ENCODE measurements at regions not wholly inside any gene's neighbourhood (a gene's known extent, or its start where the extent isn't known, plus 50 kb on each side); places are given as distances from the start of the nearest gene placed in this dataset.

DNA sequence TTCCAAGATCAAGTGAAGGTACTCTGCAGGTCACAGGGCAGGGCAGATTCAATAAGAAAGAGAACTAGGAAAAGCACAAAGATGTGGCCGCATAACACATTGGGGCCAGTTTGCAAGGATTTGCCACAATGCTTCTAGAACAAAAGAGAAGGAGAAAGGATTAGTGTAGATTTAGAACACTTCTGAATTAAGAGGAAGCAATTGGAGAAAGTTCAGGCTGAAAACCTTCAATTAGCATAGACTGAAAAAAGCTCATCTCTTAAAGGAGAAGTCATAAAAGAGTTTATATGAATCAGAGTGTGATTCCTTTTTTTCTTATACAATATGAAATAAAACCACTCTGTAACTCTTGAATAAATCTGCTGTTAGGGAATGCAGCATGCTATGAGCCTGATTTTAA, 215.6 kb upstream of the FAT1 start:
- no peaks in the 10 kb centered on the region for H3K27me3 ChIP-seq
- no peak overlapping the region for H3K4me3 ChIP-seq
- no peak for DNase-seq (ENCODE audit: low read depth in 1 of 2, low spot score in 1 of 2)
- H3K4me1 ChIP-seq (ENCODE audit: low read depth), result peaks cover 7% of the 10 kb centered on the region
- H3K9me3 ChIP-seq (ENCODE audit: low read depth), result no peaks in the 10 kb centered on the region
- TF ChIP-seq, protein P1, sequence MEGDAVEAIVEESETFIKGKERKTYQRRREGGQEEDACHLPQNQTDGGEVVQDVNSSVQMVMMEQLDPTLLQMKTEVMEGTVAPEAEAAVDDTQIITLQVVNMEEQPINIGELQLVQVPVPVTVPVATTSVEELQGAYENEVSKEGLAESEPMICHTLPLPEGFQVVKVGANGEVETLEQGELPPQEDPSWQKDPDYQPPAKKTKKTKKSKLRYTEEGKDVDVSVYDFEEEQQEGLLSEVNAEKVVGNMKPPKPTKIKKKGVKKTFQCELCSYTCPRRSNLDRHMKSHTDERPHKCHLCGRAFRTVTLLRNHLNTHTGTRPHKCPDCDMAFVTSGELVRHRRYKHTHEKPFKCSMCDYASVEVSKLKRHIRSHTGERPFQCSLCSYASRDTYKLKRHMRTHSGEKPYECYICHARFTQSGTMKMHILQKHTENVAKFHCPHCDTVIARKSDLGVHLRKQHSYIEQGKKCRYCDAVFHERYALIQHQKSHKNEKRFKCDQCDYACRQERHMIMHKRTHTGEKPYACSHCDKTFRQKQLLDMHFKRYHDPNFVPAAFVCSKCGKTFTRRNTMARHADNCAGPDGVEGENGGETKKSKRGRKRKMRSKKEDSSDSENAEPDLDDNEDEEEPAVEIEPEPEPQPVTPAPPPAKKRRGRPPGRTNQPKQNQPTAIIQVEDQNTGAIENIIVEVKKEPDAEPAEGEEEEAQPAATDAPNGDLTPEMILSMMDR (IDR thresholded peaks at IDR 0.05; ENCODE audit: low read depth, low read length), result no peak
- no peak overlapping the region for H3K27ac ChIP-seq
- no peaks in the 10 kb centered on the region for H3K36me3 ChIP-seq

DNA sequence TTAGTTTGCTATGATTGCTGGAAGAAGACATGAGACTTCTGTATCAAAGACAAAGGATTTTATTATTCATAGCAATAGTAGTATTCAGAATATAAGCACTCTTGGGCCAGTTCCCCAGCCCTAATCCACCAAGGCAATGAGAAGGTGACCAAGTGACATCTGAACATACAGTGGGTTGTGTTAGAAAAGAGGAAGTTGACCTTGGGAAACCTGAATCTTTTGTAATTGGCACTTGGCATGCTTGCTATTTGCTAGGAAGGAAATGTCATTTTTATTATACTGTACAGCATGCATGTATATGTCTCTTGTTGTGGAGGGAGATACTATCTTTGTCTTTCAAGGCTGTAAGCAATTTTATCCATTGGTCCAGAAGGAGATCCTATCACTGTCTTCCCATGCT, 216.1 kb upstream of the FAT1 start:
- Histone ChIP-seq H3K4me3 (no peak overlapping the region), H3K36me3 (no peaks in the 10 kb centered on the region), H3K27me3 (no peaks in the 10 kb centered on the region), H3K9me3 (ENCODE audit: low read depth) (no peaks in the 10 kb centered on the region), H3K27ac (no peak overlapping the region), H3K4me1 (ENCODE audit: low read depth) (peaks cover 7% of the 10 kb centered on the region)
- TF ChIP-seq, protein P1 (IDR thresholded peaks at IDR 0.05; ENCODE audit: low read depth, low read length), result no peak
- DNase-seq (ENCODE audit: low read depth in 1 of 2, low spot score in 1 of 2), result no peak

DNA sequence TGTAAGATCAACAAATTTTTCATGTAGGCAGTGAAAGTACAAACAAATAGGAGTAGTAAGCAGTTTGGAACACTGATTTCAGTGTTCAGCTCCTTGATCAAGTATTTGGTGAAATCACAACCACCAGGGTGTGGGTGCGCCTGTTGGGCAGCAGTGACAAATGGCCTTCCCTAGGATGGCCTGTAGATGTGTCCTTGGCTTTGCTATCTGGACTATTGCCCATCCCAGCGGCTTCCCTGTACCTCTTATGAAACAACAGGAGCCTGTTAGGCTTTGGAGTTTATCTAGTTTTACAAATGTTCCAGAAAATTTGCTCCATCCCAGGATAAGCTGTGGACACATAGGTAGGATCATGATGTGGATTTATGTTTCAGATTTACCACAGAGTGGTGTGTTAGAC, 216.8 kb upstream of the FAT1 start:
- H3K27me3 ChIP-seq, result no peaks in the 10 kb centered on the region
- TF ChIP-seq, protein P1 (IDR thresholded peaks at IDR 0.05; ENCODE audit: low read depth, low read length), result no peak
- H3K4me3 ChIP-seq, result no peak overlapping the region
- no peak for DNase-seq (ENCODE audit: low read depth in 1 of 2, low spot score in 1 of 2)
- no peaks in the 10 kb centered on the region for H3K36me3 ChIP-seq
- H3K9me3 ChIP-seq (ENCODE audit: low read depth), result no peaks in the 10 kb centered on the region
- H3K27ac ChIP-seq, result no peak overlapping the region
- H3K4me1 ChIP-seq (ENCODE audit: low read depth), result peaks cover 7% of the 10 kb centered on the region

DNA sequence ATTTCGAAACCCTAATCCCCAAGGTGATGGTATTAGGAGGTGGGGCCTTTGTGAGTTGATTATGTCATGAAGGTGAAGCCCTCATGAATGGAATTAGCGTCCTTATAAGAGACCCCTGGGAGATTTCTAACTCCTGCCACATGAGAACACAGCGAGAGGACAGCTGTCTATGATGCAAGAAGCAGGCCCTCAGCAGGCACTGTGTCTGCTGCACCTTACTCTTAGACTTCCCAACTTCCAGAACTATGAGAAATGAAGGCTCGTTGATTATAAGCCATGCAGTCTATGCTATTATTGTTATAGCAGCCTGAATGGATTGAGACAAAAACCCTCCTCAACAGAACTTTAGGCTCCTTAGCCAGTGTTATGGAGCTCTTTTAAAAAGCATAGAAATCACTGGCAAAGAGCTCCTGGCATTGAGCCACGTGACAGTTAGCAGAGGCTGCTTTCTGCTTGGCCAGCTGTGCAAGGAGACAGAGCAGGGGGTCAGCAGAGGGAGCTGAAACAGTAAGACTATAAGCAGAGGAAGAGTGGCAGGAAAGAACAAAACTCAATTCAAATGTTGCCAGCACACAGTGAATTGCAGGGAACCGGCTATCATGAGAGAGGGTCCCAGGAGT, 219.2 kb upstream of the FAT1 start:
- Histone ChIP-seq H3K4me1 (ENCODE audit: low read depth) (peaks cover 7% of the 10 kb centered on the region), H3K27me3 (no peaks in the 10 kb centered on the region), H3K4me3 (no peak overlapping the region), H3K27ac (peak overlapping the region; percentile 18), H3K36me3 (no peaks in the 10 kb centered on the region), H3K9me3 (ENCODE audit: low read depth) (no peaks in the 10 kb centered on the region)
- DNase-seq (ENCODE audit: low read depth in 1 of 2, low spot score in 1 of 2), result peak; percentile 66 to 70
- TF ChIP-seq, protein P1 (IDR thresholded peaks at IDR 0.05; ENCODE audit: low read depth, low read length), result no peak

DNA sequence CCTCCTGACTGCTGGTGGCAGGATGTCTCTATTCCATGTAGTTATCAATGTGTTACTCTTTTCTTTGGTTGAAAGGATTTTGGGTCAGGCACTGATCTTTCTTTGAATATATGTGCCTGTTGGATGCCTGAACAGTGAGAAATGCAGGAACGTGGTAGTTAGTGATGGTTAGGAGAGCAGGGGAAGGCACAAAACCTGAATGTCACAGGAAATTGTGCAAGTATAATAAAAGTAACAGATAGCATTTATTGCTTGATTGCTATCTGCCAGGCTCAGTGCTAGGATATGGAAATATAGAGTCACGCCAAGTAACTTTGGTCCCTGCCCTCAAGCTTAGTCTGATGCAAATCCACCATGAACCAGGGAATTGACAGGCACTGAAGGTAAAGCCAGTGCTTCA, 219.8 kb upstream of the FAT1 start:
- Histone ChIP-seq H3K36me3 (no peaks in the 10 kb centered on the region), H3K27ac (no peak overlapping the region), H3K4me1 (ENCODE audit: low read depth) (peaks cover 13% of the 10 kb centered on the region), H3K4me3 (no peak overlapping the region), H3K27me3 (no peaks in the 10 kb centered on the region), H3K9me3 (ENCODE audit: low read depth) (no peaks in the 10 kb centered on the region)
- TF ChIP-seq, protein P1 (IDR thresholded peaks at IDR 0.05; ENCODE audit: low read depth, low read length), result no peak
- DNase-seq (ENCODE audit: low read depth in 1 of 2, low spot score in 1 of 2), result no peak
